Epithelial cell of proximal tubule (primary cell): ENCODE measurements at regions not wholly inside any gene's neighbourhood (a gene's known extent, or its start where the extent isn't known, plus 50 kb on each side); places are given as distances from the start of the nearest gene placed in this dataset.

Experiments used
- DNase-seq: peaks from one replicate; pipeline ENCODE4 v3.0.0-alpha.2; 2011; ENCODE audit warnings: low read depth
- H3K4me3 ChIP-seq: 2 replicates; pipeline ENCODE4 v1.5.1; 2011; ENCODE audit warnings: low read depth, mild to moderate bottlenecking, low read length
- TF ChIP-seq, protein P1 (sequence below): conservative IDR thresholded peaks from 2 replicates; pipeline ENCODE4 v1.5.1; 2012; ENCODE audit warnings: low read depth, mild to moderate bottlenecking, low read length

DNA sequence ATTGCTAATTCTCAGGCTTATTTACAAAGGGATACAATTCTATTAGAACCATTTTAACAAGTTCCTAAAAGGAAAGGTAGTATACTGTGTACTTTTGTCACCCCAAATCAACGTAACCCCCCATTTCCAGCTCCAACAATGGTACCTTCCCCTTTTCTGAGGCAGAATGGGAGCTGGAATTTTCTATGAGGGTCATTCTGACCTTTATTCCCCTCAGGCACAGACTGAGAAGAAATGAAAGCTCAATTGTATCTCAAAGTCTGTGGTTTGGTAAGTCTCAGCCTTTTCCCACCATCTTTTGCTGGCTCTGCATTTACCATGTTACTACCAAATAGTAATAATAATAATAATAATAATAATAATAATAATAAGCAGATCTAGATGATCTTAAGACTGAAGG, 571.0 kb downstream of the RNF144B start:
- H3K4me3 ChIP-seq = no peak overlapping the region
- TF ChIP-seq, protein P1, sequence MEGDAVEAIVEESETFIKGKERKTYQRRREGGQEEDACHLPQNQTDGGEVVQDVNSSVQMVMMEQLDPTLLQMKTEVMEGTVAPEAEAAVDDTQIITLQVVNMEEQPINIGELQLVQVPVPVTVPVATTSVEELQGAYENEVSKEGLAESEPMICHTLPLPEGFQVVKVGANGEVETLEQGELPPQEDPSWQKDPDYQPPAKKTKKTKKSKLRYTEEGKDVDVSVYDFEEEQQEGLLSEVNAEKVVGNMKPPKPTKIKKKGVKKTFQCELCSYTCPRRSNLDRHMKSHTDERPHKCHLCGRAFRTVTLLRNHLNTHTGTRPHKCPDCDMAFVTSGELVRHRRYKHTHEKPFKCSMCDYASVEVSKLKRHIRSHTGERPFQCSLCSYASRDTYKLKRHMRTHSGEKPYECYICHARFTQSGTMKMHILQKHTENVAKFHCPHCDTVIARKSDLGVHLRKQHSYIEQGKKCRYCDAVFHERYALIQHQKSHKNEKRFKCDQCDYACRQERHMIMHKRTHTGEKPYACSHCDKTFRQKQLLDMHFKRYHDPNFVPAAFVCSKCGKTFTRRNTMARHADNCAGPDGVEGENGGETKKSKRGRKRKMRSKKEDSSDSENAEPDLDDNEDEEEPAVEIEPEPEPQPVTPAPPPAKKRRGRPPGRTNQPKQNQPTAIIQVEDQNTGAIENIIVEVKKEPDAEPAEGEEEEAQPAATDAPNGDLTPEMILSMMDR = no peak
- no peak for DNase-seq

DNA sequence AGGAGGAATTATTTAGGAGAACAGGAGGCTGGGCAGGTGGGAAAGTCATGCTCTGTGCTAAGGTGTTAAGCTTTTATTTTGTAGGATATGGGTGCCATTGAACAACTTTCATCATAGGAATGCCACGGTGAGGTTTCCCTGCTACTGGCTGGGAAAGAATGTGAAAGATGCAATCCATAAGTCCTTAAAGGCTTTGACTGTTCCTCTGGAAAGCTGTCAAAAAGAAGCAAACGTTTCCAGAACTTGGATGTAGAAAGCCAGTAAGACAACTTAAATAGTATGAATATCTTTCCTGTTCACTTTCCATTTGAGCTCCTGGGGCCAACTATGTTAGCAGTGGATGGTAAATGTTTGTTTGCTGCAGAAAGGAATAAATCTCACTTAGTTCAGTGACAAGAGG, 574.4 kb downstream of the RNF144B start:
- no peak for DNase-seq
- TF ChIP-seq, protein P1 = no peak
- H3K4me3 ChIP-seq = no peak overlapping the region

DNA sequence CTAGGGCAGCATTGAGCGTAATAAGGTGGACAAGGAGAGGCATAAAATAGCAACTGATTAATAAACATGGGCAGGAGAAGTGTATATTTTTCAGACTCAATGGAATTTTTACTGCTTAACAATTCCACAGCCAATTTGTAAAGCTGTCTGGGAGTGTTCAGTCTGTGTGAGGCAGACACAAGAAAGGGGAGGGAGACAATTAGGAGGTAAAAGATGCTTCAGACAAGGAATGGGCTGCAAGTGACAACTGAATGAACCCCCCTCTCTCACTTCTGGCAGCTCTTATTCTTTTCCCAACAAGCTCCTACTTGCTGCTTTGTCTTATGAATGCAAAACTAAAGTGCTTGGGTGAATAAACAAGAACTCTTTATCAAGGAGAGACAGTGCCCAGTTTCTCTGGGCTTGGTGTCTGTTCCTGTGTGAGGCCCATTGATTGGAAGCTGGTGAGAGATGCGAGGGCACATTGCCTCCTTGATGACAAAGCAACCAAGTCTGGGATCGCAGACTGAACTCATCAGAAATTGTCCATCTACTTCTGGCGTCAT, 575.3 kb downstream of the RNF144B start:
- no peak for DNase-seq
- TF ChIP-seq, protein P1 = no peak
- H3K4me3 ChIP-seq = no peak overlapping the region

DNA sequence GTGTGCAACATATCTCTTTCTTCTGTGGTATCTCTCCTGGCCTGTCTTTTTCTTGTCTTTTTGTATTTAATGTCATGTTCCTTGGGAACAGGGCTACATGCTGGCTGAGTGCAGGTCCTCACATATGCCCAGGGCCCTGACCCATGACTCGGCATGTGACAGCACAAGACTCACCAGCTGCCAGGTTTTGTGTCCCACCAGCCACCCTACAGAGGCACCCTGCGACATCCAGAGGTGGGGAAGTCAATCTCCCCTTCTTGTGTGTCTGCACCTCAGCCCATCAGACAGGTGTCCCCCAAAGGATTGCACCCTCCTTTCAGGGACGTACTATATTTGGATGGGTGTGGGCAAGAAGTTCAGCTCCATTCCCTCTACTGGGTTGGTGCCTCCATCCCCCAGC, 576.3 kb downstream of the RNF144B start:
- DNase-seq = no peak
- H3K4me3 ChIP-seq = no peak overlapping the region
- TF ChIP-seq, protein P1 = no peak

DNA sequence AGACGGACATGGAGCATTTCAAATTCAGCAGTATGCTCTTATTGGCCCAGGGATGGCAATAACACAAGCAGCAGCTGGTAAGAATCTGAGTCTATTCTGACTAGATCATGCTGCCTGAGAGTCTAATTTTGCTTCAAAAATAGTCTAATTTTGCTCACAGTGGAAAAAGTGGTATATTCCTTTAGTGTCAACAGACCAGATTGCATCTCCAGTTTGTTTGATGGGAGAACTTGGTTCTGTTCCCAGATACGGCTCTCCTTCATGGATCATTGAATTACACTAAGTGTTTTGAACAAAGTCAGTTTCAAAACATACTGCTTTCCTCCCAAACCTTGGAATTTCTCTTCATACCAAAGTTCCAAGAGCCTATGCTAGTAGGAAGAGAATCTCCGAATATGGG, 586.1 kb downstream of the RNF144B start:
- no peak overlapping the region for H3K4me3 ChIP-seq
- TF ChIP-seq, protein P1 = no peak
- no peak for DNase-seq

DNA sequence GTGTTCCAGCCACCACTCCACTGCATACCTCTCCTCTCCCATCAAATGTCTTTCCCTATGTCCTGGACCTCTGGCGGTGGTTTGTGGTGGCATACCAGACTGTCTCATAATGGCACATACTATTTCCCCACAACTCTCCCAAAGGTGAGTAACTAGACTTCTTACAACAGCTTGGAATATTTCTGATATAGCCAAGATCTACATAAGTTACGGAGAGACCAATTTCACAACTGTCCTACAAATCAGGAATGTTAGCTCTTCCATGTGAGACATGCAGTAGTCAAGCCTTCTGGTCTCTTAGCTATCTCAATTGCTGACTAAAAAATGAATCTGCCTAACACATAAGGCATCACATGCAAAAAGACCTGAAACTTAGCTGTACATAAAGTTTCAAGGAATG, 588.9 kb downstream of the RNF144B start:
- no peak for DNase-seq
- no peak overlapping the region for H3K4me3 ChIP-seq
- TF ChIP-seq, protein P1 = no peak

DNA sequence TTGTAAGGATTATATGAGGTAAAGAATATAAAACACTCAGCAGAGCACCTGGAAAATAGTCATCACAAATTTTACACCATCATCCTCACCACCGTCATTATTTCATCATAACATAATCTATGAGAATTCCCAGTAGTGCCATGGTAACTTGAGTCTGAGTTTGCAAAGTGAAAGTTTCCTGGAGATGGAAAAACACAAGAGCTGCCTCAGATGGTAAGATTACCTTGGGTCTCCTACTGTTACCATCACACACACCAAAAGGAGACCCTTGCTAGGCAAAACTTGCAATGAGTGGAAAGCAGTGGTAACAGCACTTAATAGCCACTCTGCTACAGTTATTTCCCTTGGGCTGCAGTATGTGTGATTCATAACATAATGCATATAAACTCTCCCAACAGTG, 589.8 kb downstream of the RNF144B start:
- TF ChIP-seq, protein P1 = no peak
- no peak overlapping the region for H3K4me3 ChIP-seq
- DNase-seq = no peak
